ENCODE measurements at regions not wholly inside any gene's neighbourhood (a gene's known extent, or its start where the extent isn't known, plus 50 kb on each side); places are given as distances from the start of the nearest gene placed in this dataset.

DNA sequence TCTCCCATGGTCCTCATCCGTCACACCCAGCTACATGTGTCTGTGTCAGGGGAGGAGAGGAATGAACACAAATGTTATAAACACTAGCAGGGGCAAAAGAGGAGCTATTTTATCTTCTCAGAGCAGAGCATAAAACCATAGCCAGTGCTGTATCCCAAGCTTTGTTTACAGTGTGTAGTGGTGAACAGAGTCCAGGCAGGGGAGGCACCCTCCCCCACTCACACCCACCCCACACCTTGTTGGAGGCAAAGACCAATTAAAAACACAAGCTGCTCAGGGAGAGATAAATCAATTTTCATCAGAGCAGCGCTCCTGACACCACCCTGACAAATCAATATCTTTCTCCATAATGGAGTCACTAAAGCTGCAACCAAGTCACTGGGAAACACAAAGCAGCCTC is 132.6 kb upstream of the CCL2 start:
- H3K4me1 ChIP-seq (ENCODE audit: control insufficient read depth in 1 of 2, insufficient read depth in 2 of 2, low read length in 2 of 2): no peaks in the 10 kb centered on the region
- no peak overlapping the region for H3K27ac Mint-ChIP-seq

DNA sequence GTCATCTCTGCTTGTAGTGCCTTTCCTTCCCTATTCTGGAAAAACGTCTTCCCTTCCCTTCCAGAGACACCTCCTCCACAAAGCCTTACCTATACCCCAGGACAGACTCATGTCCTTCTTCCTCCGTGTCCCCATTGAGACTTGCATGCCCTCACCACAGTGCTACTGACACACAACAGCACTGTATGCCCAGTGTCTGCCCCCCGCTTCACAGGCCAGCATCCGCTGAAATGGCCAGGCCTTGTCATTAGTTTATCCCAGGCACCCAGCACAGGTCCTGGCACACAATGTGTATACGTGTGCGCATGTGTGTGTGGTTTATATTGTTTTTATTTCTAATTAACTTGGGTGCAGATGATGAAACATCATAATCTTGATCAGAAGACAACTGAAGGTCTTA is 130.1 kb upstream of the CCL2 start:
- no peaks in the 10 kb centered on the region for H3K9me3 Mint-ChIP-seq
- H3K27ac ChIP-seq (ENCODE audit: low read depth in 1 of 2, low read length in 2 of 2): no peak overlapping the region
- no peaks in the 10 kb centered on the region for H3K4me1 ChIP-seq (ENCODE audit: control insufficient read depth in 1 of 2, insufficient read depth in 2 of 2, low read length in 2 of 2)
- H4K20me1 ChIP-seq (ENCODE audit: insufficient read depth, low read length): no peaks in the 10 kb centered on the region
- H3K4me2 ChIP-seq (replicated peaks; ENCODE audit: extremely low read depth, low read length, poor library complexity, severe bottlenecking): no peak overlapping the region
- no peaks in the 10 kb centered on the region for H3K36me3 Mint-ChIP-seq
- WGBS (ENCODE audit: insufficient coverage): 76% methylated on average over 5 of the region's 6 CpGs
- H3K4me3 Mint-ChIP-seq: no peak overlapping the region
- H2AFZ ChIP-seq (ENCODE audit: insufficient read depth, low read depth, low read length, poor library complexity, severe bottlenecking): no peak overlapping the region
- intact Hi-C loops (cut with micrococcal nuclease): no loop called here
- TF ChIP-seq, protein P1, sequence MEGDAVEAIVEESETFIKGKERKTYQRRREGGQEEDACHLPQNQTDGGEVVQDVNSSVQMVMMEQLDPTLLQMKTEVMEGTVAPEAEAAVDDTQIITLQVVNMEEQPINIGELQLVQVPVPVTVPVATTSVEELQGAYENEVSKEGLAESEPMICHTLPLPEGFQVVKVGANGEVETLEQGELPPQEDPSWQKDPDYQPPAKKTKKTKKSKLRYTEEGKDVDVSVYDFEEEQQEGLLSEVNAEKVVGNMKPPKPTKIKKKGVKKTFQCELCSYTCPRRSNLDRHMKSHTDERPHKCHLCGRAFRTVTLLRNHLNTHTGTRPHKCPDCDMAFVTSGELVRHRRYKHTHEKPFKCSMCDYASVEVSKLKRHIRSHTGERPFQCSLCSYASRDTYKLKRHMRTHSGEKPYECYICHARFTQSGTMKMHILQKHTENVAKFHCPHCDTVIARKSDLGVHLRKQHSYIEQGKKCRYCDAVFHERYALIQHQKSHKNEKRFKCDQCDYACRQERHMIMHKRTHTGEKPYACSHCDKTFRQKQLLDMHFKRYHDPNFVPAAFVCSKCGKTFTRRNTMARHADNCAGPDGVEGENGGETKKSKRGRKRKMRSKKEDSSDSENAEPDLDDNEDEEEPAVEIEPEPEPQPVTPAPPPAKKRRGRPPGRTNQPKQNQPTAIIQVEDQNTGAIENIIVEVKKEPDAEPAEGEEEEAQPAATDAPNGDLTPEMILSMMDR (IDR thresholded peaks at IDR 0.05): no peak
- no peak overlapping the region for H3K27ac Mint-ChIP-seq
- no peak for DNase-seq
- no peaks in the 10 kb centered on the region for H3K36me3 ChIP-seq (replicated peaks in 1 of 2; ENCODE audit: control insufficient read depth in 1 of 2, insufficient read depth in 2 of 2, low read length in 2 of 2)
- no peaks in the 10 kb centered on the region for H3K79me2 ChIP-seq (ENCODE audit: insufficient read depth, low read length)
- H3K27me3 ChIP-seq (ENCODE audit: control insufficient read depth in 2 of 2, insufficient read depth in 2 of 2, low read length in 2 of 2): peaks cover 0 to 2% of the 10 kb centered on the region in 2 donors
- no peaks in the 10 kb centered on the region for H3K4me1 Mint-ChIP-seq
- no peaks in the 10 kb centered on the region for H3K9me3 ChIP-seq (replicated peaks in 1 of 2; ENCODE audit: control insufficient read depth in 1 of 2, insufficient read depth in 1 of 2, low read length in 2 of 2)
- peaks cover 2 to 8% (median 6%) of the 10 kb centered on the region in 3 donors for H3K27me3 Mint-ChIP-seq (ENCODE audit: low read depth in 3 of 3)
- H3K4me3 ChIP-seq (replicated peaks in 1 of 3; ENCODE audit: low read depth in 2 of 3, low read length in 3 of 3): no peak overlapping the region
- no peak overlapping the region for H3K9ac ChIP-seq (ENCODE audit: insufficient read depth, low read length, poor library complexity, severe bottlenecking)

More for the DNA sequence above, 132.6 kb upstream of the CCL2 start:
- Histone ChIP-seq H3K9ac (ENCODE audit: insufficient read depth, low read length, poor library complexity, severe bottlenecking) (no peak overlapping the region), H3K36me3 (replicated peaks in 1 of 2; ENCODE audit: control insufficient read depth in 1 of 2, insufficient read depth in 2 of 2, low read length in 2 of 2) (no peaks in the 10 kb centered on the region), H3K27me3 (ENCODE audit: control insufficient read depth in 2 of 2, insufficient read depth in 2 of 2, low read length in 2 of 2) (no peaks in the 10 kb centered on the region), H3K79me2 (ENCODE audit: insufficient read depth, low read length) (no peaks in the 10 kb centered on the region), H3K4me2 (replicated peaks; ENCODE audit: extremely low read depth, low read length, poor library complexity, severe bottlenecking) (no peak overlapping the region), H3K4me3 (replicated peaks in 1 of 3; ENCODE audit: low read depth in 2 of 3, low read length in 3 of 3) (no peak overlapping the region), H4K20me1 (ENCODE audit: insufficient read depth, low read length) (no peaks in the 10 kb centered on the region), H3K9me3 (replicated peaks in 1 of 2; ENCODE audit: control insufficient read depth in 1 of 2, insufficient read depth in 1 of 2, low read length in 2 of 2) (no peaks in the 10 kb centered on the region), H3K27ac (ENCODE audit: low read depth in 1 of 2, low read length in 2 of 2) (no peak overlapping the region), H2AFZ (ENCODE audit: insufficient read depth, low read depth, low read length, poor library complexity, severe bottlenecking) (no peak overlapping the region)
- peaks cover 2 to 10% (median 9%) of the 10 kb centered on the region in 3 donors for H3K27me3 Mint-ChIP-seq (ENCODE audit: low read depth in 3 of 3)
- no peak overlapping the region for H3K4me3 Mint-ChIP-seq
- H3K4me1 Mint-ChIP-seq: no peaks in the 10 kb centered on the region
- TF ChIP-seq, protein P1 (IDR thresholded peaks at IDR 0.05): no peak
- intact Hi-C loops (cut with micrococcal nuclease): no loop called here
- no peaks in the 10 kb centered on the region for H3K36me3 Mint-ChIP-seq
- DNase-seq: no peak
- 78% methylated on average over 1 of the region's 2 CpGs for WGBS (ENCODE audit: insufficient coverage)
- no peaks in the 10 kb centered on the region for H3K9me3 Mint-ChIP-seq

Measured in CD14-positive monocyte (primary cell).